Tibial artery (tissue), 4 donors: ENCODE measurements at regions not wholly inside any gene's neighbourhood (a gene's known extent, or its start where the extent isn't known, plus 50 kb on each side); places are given as distances from the start of the nearest gene placed in this dataset.
A peak's percentile ranks its signal among the peaks of the same experiment; 100 is the strongest.

ENCODE experiments used
- DNase-seq, 2 donors: peaks; one replicate each; pipeline ENCODE4 v3.0.0-alpha.2; 2019
- H3K27ac ChIP-seq, 2 donors: fragments of 200-600 bp; sonication (generic) in 1 of 2; 1 replicate in 1 of 2; 2 replicates in 1 of 2; pipeline ENCODE4 v1.5.1; 2018 to 2019; ENCODE audit warnings: mild to moderate bottlenecking in 1 of 2
- H3K27me3 ChIP-seq, 2 donors: fragments of 200-600 bp; sonication (generic) in 1 of 2; one replicate each; pipeline versions ENCODE4 v1.5.1 to v1.6.0; 2016 to 2019
- H3K36me3 ChIP-seq, 3 donors: fragments of 200-600 bp; sonication (generic) in 2 of 3; one replicate each; pipeline ENCODE4 v1.5.1; 2016 to 2019; ENCODE audit warnings: mild to moderate bottlenecking in 2 of 3
- H3K4me1 ChIP-seq, 4 donors: fragments of 200-600 bp; sonication (generic) in 2 of 4; 1 replicate in 3 of 4; 2 replicates in 1 of 4; pipeline ENCODE4 v1.5.1; 2016 to 2019
- H3K4me3 ChIP-seq, 2 donors: fragments of 200-600 bp; sonication (generic) in 1 of 2; 1 replicate in 1 of 2; 2 replicates in 1 of 2; pipeline ENCODE4 v1.5.1; 2018 to 2019; ENCODE audit warnings: mild to moderate bottlenecking in 2 of 2
- H3K9me3 ChIP-seq, 3 donors: fragments of 200-600 bp; sonication (generic) in 1 of 3; one replicate each; pipeline ENCODE4 v1.5.1; 2016 to 2019
- CTCF ChIP-seq, 2 experiments: fragments of 200-600 bp in 1 of 2; fragments of 450-650 bp in 1 of 2; IDR thresholded peaks; one replicate each; pipeline ENCODE4 v1.5.1; 2017 to 2019; ENCODE audit warnings: antibody characterized with exemption in 2 of 2, mild to moderate bottlenecking in 1 of 2, moderate library complexity in 1 of 2
- intact Hi-C: fragments of 100-400 bp; cut with DNase I; formaldehyde crosslinking; loops from one replicate; pipeline ENCODE4 v1.15.0; 2023; ENCODE audit warnings: low total_unique reads

- no peak for DNase-seq
- no peaks in the 10 kb centered on the region for H3K36me3 ChIP-seq
- H3K27ac ChIP-seq, result peak overlapping the region; percentile 73 to 82
- no peak overlapping the region for H3K4me3 ChIP-seq
- H3K27me3 ChIP-seq, result no peaks in the 10 kb centered on the region
- no peak for TF ChIP-seq CTCF (IDR thresholded peaks at IDR 0.05)
- peaks cover 0 to 50% (median 42%) of the 10 kb centered on the region in 4 donors for H3K4me1 ChIP-seq
- intact Hi-C loops, result no loop called here
- no peaks in the 10 kb centered on the region for H3K9me3 ChIP-seq
These were observed 102.2 kb upstream of the GADD45A start for GRCh38 chr1:67582625-67583461.

GRCh38 chr1:67583462-67583950 lies 101.5 kb upstream of the GADD45A start:
- Histone ChIP-seq H3K36me3 (no peaks in the 10 kb centered on the region), H3K27me3 (no peaks in the 10 kb centered on the region), H3K27ac (peak overlapping the region; percentile 73 to 82), H3K4me1 (peaks cover 0 to 57% (median 47%) of the 10 kb centered on the region in 4 donors), H3K9me3 (no peaks in the 10 kb centered on the region), H3K4me3 (no peak overlapping the region)
- intact Hi-C loops, result no loop called here
- DNase-seq, result peak; percentile 52 to 81
- no peak for TF ChIP-seq CTCF (IDR thresholded peaks at IDR 0.05)

- intact Hi-C loops, result no loop called here
- H3K4me3 ChIP-seq, result no peak overlapping the region
- H3K4me1 ChIP-seq, result peaks cover 0 to 71% (median 61%) of the 10 kb centered on the region in 4 donors
- peak overlapping the region; percentile 73 to 82 for H3K27ac ChIP-seq
- DNase-seq, result peak in 1 of 2 donors; percentile 76
- no peaks in the 10 kb centered on the region for H3K9me3 ChIP-seq
- H3K27me3 ChIP-seq, result no peaks in the 10 kb centered on the region
- no peaks in the 10 kb centered on the region for H3K36me3 ChIP-seq
- no peak for TF ChIP-seq CTCF (IDR thresholded peaks at IDR 0.05)
These were observed 100.1 kb upstream of the GADD45A start for GRCh38 chr1:67584938-67585337.

- Histone ChIP-seq H3K27ac (peak overlapping the region; percentile 73 to 82), H3K4me1 (peaks cover 6 to 88% (median 71%) of the 10 kb centered on the region in 4 donors), H3K4me3 (no peak overlapping the region), H3K27me3 (no peaks in the 10 kb centered on the region), H3K9me3 (no peaks in the 10 kb centered on the region), H3K36me3 (no peaks in the 10 kb centered on the region)
- intact Hi-C loops, result no loop called here
- no peak for TF ChIP-seq CTCF (IDR thresholded peaks at IDR 0.05)
- peak in 1 of 2 donors; percentile 57 for DNase-seq
These were observed 98.4 kb upstream of the GADD45A start for GRCh38 chr1:67586596-67586995.

- Histone ChIP-seq H3K4me3 (no peak overlapping the region), H3K27ac (peak overlapping the region; percentile 73 to 82), H3K9me3 (no peaks in the 10 kb centered on the region), H3K36me3 (no peaks in the 10 kb centered on the region), H3K4me1 (peaks cover 6 to 79% (median 63%) of the 10 kb centered on the region in 4 donors), H3K27me3 (no peaks in the 10 kb centered on the region)
- DNase-seq, result peak in 1 of 2 donors; percentile 47
- intact Hi-C loops, result no loop called here
- TF ChIP-seq CTCF (IDR thresholded peaks at IDR 0.05), result no peak
These were observed 96.7 kb upstream of the GADD45A start for GRCh38 chr1:67588178-67588855.
